ENCODE measurements at regions not wholly inside any gene's neighbourhood (a gene's known extent, or its start where the extent isn't known, plus 50 kb on each side); places are given as distances from the start of the nearest gene placed in this dataset.

GRCh38 chr10:60522617-60523016 is 132.9 kb upstream of the ANK3 start:
- no peak for TF ChIP-seq EZH2phosphoT487 (IDR thresholded peaks at IDR 0.05; ENCODE audit: low read depth)
- TF ChIP-seq CTCF (IDR thresholded peaks at IDR 0.05; ENCODE audit: low read depth, low read length): no peak
